ENCODE measurements at regions not wholly inside any gene's neighbourhood (a gene's known extent, or its start where the extent isn't known, plus 50 kb on each side); places are given as distances from the start of the nearest gene placed in this dataset.
"Not testable (repeated sequence)": the region's sequence is repeated elsewhere in the genome, so short reads cannot be mapped to it uniquely, and the experiment has no call there.

- no peak for TF ChIP-seq CTCF (IDR thresholded peaks at IDR 0.05; ENCODE audit: low read depth, low read length)
- DNase-seq (ENCODE audit: low read depth, low spot score) = no peak
- Histone ChIP-seq H3K4me3 (ENCODE audit: low read depth, low read length) (no peak overlapping the region), H3K9me3 (ENCODE audit: control insufficient read depth, insufficient read depth, low read length) (peaks cover 11% of the 10 kb centered on the region), H3K27me3 (ENCODE audit: control insufficient read depth, insufficient read depth, low read length) (no peaks in the 10 kb centered on the region), H3K27ac (ENCODE audit: low read depth, low read length) (no peak overlapping the region)
- ChIA-PET CTCF (no interaction called here), POLR2A (no interaction called here)
Measured at GRCh38 chr14:98928418-98928817, 343.6 kb downstream of the BCL11B start.

- ChIA-PET POLR2A (no interaction called here), CTCF (no interaction called here)
- no peak for DNase-seq (ENCODE audit: low read depth, low spot score)
- no peak for TF ChIP-seq CTCF (IDR thresholded peaks at IDR 0.05; ENCODE audit: low read depth, low read length)
- H3K27me3 ChIP-seq (ENCODE audit: control insufficient read depth, insufficient read depth, low read length) = no peaks in the 10 kb centered on the region
- H3K9me3 ChIP-seq (ENCODE audit: control insufficient read depth, insufficient read depth, low read length) = peaks cover 7% of the 10 kb centered on the region
- no peak overlapping the region for H3K4me3 ChIP-seq (ENCODE audit: low read depth, low read length)
- no peak overlapping the region for H3K27ac ChIP-seq (ENCODE audit: low read depth, low read length)
Measured at GRCh38 chr14:98931126-98931525, 340.9 kb downstream of the BCL11B start.

GRCh38 chr14:98931911-98932310, 340.1 kb downstream of the BCL11B start:
- Histone ChIP-seq H3K9me3 (ENCODE audit: control insufficient read depth, insufficient read depth, low read length) (peaks cover 7% of the 10 kb centered on the region; the same call in 1 of the 2 replicates), H3K27me3 (ENCODE audit: control insufficient read depth, insufficient read depth, low read length) (no peaks in the 10 kb centered on the region), H3K27ac (ENCODE audit: low read depth, low read length) (no peak overlapping the region), H3K4me3 (ENCODE audit: low read depth, low read length) (no peak overlapping the region)
- no peak for TF ChIP-seq CTCF (IDR thresholded peaks at IDR 0.05; ENCODE audit: low read depth, low read length)
- CTCF ChIA-PET = no interaction called here
- POLR2A ChIA-PET = no interaction called here
- no peak for DNase-seq (ENCODE audit: low read depth, low spot score)

- POLR2A ChIA-PET = no interaction called here
- CTCF ChIA-PET = no interaction called here
- TF ChIP-seq CTCF (IDR thresholded peaks at IDR 0.05; ENCODE audit: low read depth, low read length) = no peak
- no peaks in the 10 kb centered on the region for H3K27me3 ChIP-seq (ENCODE audit: control insufficient read depth, insufficient read depth, low read length)
- no peak overlapping the region for H3K27ac ChIP-seq (ENCODE audit: low read depth, low read length)
- no peak for DNase-seq (ENCODE audit: low read depth, low spot score)
- peaks cover 6% of the 10 kb centered on the region; the same call in 1 of the 2 replicates for H3K9me3 ChIP-seq (ENCODE audit: control insufficient read depth, insufficient read depth, low read length)
- H3K4me3 ChIP-seq (ENCODE audit: low read depth, low read length) = no peak overlapping the region
Measured at GRCh38 chr14:98932431-98933325, 339.3 kb downstream of the BCL11B start.

GRCh38 chr14:98934569-98934968, 337.4 kb downstream of the BCL11B start:
- DNase-seq (ENCODE audit: low read depth, low spot score); H3K27me3 ChIP-seq (ENCODE audit: control insufficient read depth, insufficient read depth, low read length); POLR2A ChIA-PET; CTCF ChIA-PET; H3K9me3 ChIP-seq (ENCODE audit: control insufficient read depth, insufficient read depth, low read length); H3K27ac ChIP-seq (ENCODE audit: low read depth, low read length); H3K4me3 ChIP-seq (ENCODE audit: low read depth, low read length): not testable (repeated sequence)

Data from AG04450 (cell line).